SK-N-MC (cell line): ENCODE measurements at regions not wholly inside any gene's neighbourhood (a gene's known extent, or its start where the extent isn't known, plus 50 kb on each side); places are given as distances from the start of the nearest gene placed in this dataset.
"Not testable (repeated sequence)": the region's sequence is repeated elsewhere in the genome, so short reads cannot be mapped to it uniquely, and the experiment has no call there.

Experiments
- DNase-seq: peaks from one replicate; pipeline ENCODE4 v3.0.0-alpha.2; 2011; ENCODE audit warnings: low read depth, low spot score
- H3K27ac ChIP-seq: fragments of 200-600 bp; sonication (generic); 2 replicates; pipeline ENCODE4 v1.5.1; 2016; ENCODE audit warnings: mixed run types
- H3K36me3 ChIP-seq: fragments of 200-600 bp; sonication (generic); 2 replicates; pipeline ENCODE4 v1.6.1; 2017; ENCODE audit warnings: antibody characterized with exemption, low read length, mixed read lengths; ENCODE audit not compliant: insufficient read depth
- H3K4me3 ChIP-seq: fragments of 200-600 bp; sonication (generic); 2 replicates; pipeline ENCODE4 v1.5.1; 2016
- H3K9ac ChIP-seq: fragments of 200-600 bp; sonication (generic); 2 replicates; pipeline ENCODE4 v1.8.0; 2017; ENCODE audit warnings: mixed run types, mixed read lengths; ENCODE audit not compliant: insufficient read length
- H3K9me3 ChIP-seq: fragments of 200-600 bp; sonication (generic); 2 replicates; pipeline ENCODE4 v1.6.1; 2017; ENCODE audit warnings: low read depth, mild to moderate bottlenecking, antibody characterized with exemption, low read length, moderate library complexity, mixed read lengths
- EZH2 ChIP-seq: fragments of 200-600 bp; sonication (generic); IDR thresholded peaks from one replicate; pipeline ENCODE4 v1.6.1; 2017; ENCODE audit warnings: antibody characterized with exemption
- FOXP2 ChIP-seq: optimal IDR thresholded peaks from 2 replicates; pipeline ENCODE3; 2011; ENCODE audit warnings: mild to moderate bottlenecking, moderate library complexity; ENCODE audit not compliant: insufficient read depth; ENCODE audit errors: extremely low read length, control extremely low read depth
- POLR2AphosphoS5 ChIP-seq: IDR thresholded peaks from 2 replicates; pipeline ENCODE4 v1.6.1; 2012; ENCODE audit warnings: mild to moderate bottlenecking, low read depth, low read length, borderline replicate concordance

GRCh38 chr7:55743454-55743717 lies 119.2 kb downstream of the SEPTIN14 start:
- H3K4me3 ChIP-seq, H3K27ac ChIP-seq, H3K36me3 ChIP-seq, H3K9me3 ChIP-seq, H3K9ac ChIP-seq, DNase-seq: not testable (repeated sequence)

- H3K4me3 ChIP-seq, result not testable (repeated sequence)
Measured at GRCh38 chr7:55742651-55743453, 119.7 kb downstream of the SEPTIN14 start.

GRCh38 chr7:55741721-55742631 lies 120.6 kb downstream of the SEPTIN14 start:
- DNase-seq, H3K9ac ChIP-seq, H3K9me3 ChIP-seq, H3K27ac ChIP-seq, H3K36me3 ChIP-seq, H3K4me3 ChIP-seq: not testable (repeated sequence)

More at GRCh38 chr7:55742651-55743453, 119.7 kb downstream of the SEPTIN14 start:
- not testable (repeated sequence) for H3K9ac ChIP-seq, H3K36me3 ChIP-seq, DNase-seq, H3K9me3 ChIP-seq, H3K27ac ChIP-seq

GRCh38 chr7:55740633-55741250 lies 121.8 kb downstream of the SEPTIN14 start:
- H3K27ac ChIP-seq, H3K9ac ChIP-seq, H3K36me3 ChIP-seq, H3K4me3 ChIP-seq, DNase-seq, H3K9me3 ChIP-seq: not testable (repeated sequence)

- not testable (repeated sequence) for H3K9ac ChIP-seq, H3K4me3 ChIP-seq, H3K9me3 ChIP-seq, H3K36me3 ChIP-seq, DNase-seq, H3K27ac ChIP-seq
Measured at GRCh38 chr7:55740053-55740452, 122.5 kb downstream of the SEPTIN14 start.

- not testable (repeated sequence) for H3K9ac ChIP-seq, H3K27ac ChIP-seq, H3K9me3 ChIP-seq, DNase-seq, H3K4me3 ChIP-seq, H3K36me3 ChIP-seq
Measured at GRCh38 chr7:55736641-55737221, 125.8 kb downstream of the SEPTIN14 start.

GRCh38 chr7:55733241-55734140 lies 129.1 kb downstream of the SEPTIN14 start:
- Histone ChIP-seq H3K36me3 (no peaks in the 10 kb centered on the region), H3K27ac (no peak overlapping the region), H3K9ac (no peak overlapping the region), H3K4me3 (no peak overlapping the region), H3K9me3 (no peaks in the 10 kb centered on the region)
- TF ChIP-seq POLR2AphosphoS5 (no peak), EZH2 (no peak), FOXP2 (no peak)
- DNase-seq, result no peak

- no peaks in the 10 kb centered on the region for H3K36me3 ChIP-seq
- H3K9me3 ChIP-seq, result no peaks in the 10 kb centered on the region
- no peak overlapping the region for H3K27ac ChIP-seq
- H3K9ac ChIP-seq, result no peak overlapping the region
- TF ChIP-seq EZH2, result no peak
- no peak for TF ChIP-seq FOXP2
- TF ChIP-seq POLR2AphosphoS5, result no peak
- DNase-seq, result no peak
- H3K4me3 ChIP-seq, result no peak overlapping the region
Measured at GRCh38 chr7:55731931-55732330, 130.6 kb downstream of the SEPTIN14 start.
